ENCODE measurements at regions not wholly inside any gene's neighbourhood (a gene's known extent, or its start where the extent isn't known, plus 50 kb on each side); places are given as distances from the start of the nearest gene placed in this dataset.
"Not testable (repeated sequence)": the region's sequence is repeated elsewhere in the genome, so short reads cannot be mapped to it uniquely, and the experiment has no call there.

GRCh38 chr15:81939604-81940440 lies 106.0 kb downstream of the MEX3B start:
- DNase-seq (ENCODE audit: low spot score): peak; percentile 12

- DNase-seq (ENCODE audit: low spot score): no peak
These were observed 108.6 kb downstream of the MEX3B start for GRCh38 chr15:81937189-81937588.

GRCh38 chr15:81930582-81931369 lies 115.0 kb downstream of the MEX3B start:
- no peak for DNase-seq (ENCODE audit: low spot score)

DNA sequence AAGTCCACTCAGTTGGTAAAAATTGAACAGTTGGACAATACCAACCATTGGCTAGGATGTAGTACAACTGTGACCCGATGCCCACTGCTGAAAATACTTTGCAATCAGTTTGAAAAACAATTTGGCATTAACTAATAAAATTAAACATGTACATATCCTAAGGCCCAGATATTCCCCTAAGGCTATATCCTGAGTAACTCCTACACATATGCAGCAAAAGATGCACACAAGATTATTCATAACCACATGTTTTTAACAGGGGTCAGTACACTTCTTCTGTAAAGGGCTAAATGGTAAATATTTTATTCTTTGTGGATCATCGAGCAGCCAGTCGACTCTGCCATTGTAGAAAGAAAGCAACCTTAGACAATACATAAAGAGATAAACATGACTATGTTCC lies 116.3 kb downstream of the MEX3B start:
- DNase-seq (ENCODE audit: low spot score): no peak

DNA sequence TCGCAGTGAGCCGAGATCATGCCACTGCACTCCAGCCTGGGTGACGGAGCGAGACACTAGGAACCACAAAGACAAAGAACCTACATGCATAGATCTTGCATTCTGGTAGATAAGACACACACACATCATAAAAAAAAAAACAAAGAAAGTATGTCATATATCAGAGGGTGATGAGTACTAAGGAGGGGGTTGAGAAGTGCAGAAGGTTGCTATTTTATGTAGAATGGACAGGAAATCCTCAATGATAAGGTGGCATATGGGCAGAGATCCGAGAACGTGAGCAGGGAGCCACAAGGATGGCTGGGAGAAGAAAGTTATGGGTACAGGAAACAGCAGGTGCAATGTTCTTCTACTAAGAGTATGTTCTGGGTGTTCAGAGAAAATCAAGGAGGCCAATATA lies 118.8 kb downstream of the MEX3B start:
- no peak for DNase-seq (ENCODE audit: low spot score)

- no peak for DNase-seq (ENCODE audit: low spot score)
These were observed 121.1 kb downstream of the MEX3B start for GRCh38 chr15:81924729-81925128.

GRCh38 chr15:81923561-81924350 lies 122.1 kb downstream of the MEX3B start:
- no peak for DNase-seq (ENCODE audit: low spot score)

- no peak for DNase-seq (ENCODE audit: low spot score)
These were observed 123.7 kb downstream of the MEX3B start for GRCh38 chr15:81922143-81922542.

GRCh38 chr15:81921163-81921562 lies 124.7 kb downstream of the MEX3B start:
- DNase-seq (ENCODE audit: low spot score): no peak

- not testable (repeated sequence) for DNase-seq (ENCODE audit: low spot score)
These were observed 127.1 kb downstream of the MEX3B start for GRCh38 chr15:81918767-81919166.

- DNase-seq (ENCODE audit: low spot score): no peak
These were observed 129.4 kb downstream of the MEX3B start for GRCh38 chr15:81916451-81916850.

- no peak for DNase-seq (ENCODE audit: low spot score)
These were observed 129.8 kb downstream of the MEX3B start for GRCh38 chr15:81915990-81916389.

GRCh38 chr15:81914734-81915256 lies 131.0 kb downstream of the MEX3B start:
- no peak for DNase-seq (ENCODE audit: low spot score)

- DNase-seq (ENCODE audit: low spot score): no peak
These were observed 131.5 kb downstream of the MEX3B start for GRCh38 chr15:81914333-81914732.

- DNase-seq (ENCODE audit: low spot score): no peak
These were observed 134.5 kb downstream of the MEX3B start for GRCh38 chr15:81911022-81911971.

DNA sequence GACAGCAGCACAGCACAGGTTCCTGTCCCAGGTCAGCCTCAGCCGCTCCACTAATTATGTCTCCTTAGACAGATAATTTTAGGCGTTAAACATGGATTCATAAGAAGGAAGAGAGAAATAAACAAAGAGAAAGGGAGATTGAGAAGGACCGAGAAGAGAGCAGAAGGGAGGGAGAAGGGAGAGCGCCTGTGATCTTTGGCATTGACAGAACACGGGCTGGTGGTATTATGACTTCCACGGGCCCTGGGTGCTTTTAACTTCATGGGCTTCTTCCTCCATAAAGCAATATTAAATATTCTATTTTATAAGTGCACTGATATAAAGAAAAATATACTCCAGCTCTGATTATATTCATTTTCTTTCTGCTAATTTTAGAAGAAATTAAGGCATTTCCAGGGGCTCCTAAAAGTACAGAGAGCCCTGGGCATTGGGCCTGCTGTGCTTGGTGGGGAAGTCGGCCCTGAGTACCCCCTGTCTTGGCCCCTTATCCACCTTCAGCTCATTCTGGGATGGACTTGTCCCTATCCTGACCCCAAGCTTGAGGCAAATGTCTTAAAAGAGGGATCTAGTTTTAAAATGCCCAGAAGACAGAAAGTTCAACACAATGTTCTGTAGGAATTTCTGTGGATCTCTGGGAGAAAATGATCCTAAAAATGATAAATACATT lies 135.3 kb downstream of the MEX3B start:
- DNase-seq (ENCODE audit: low spot score): no peak

DNA sequence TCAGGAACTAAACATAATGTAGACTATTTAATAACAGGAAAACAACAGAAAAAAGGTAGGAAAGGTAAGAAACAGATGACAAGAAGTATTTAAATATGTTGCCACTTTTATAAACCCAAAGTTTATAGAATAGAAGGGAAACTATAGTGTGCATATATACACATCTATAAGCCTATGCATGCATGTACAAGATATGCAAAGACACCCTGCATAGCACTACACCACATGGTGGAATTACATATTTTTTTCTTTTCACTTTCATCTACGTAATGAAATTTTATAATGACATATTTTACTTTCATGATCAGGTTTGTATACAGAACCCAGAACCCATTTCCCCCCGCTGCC lies 136.8 kb downstream of the MEX3B start:
- DNase-seq (ENCODE audit: low spot score): no peak

DNA sequence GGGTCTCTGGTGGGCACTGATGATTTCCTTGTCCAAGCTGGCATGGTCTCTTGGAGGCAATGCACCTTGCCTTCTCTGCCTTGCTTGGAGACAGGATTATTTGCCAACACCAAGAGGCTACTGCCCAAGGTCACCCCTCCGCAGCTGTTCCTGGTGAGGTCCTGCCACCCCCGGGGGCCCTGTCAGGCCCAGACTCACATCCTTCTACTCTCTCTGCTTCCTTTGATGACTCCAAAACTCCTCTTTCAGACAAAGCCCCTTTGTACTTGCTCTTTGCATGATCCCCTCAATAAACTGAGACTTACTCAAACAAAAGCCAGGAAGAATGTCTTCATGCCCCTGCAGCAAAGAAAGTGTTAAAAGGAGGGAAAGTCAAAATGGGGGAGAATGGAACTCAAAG lies 137.7 kb downstream of the MEX3B start:
- no peak for DNase-seq (ENCODE audit: low spot score)

DNA sequence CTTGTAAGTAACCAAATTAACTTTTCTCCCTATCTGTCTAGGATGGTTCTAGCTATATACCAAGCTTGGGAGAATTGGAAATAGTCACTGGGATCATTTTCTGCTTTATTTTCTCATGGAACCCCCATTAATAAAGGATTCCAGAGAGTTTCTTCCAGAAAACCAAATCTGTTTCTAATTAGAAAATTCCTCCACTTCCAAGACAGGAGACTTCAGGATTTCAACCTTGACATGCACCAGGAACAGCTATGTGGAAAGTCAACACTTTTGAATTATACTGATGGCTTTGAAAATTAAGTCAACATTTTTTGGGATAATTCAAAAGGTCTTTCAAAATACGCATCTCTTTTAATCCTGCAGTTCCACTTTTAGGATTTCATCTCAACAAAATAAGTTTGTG lies 138.3 kb downstream of the MEX3B start:
- DNase-seq (ENCODE audit: low spot score): no peak

GRCh38 chr15:81905889-81906288 lies 139.9 kb downstream of the MEX3B start:
- no peak for DNase-seq (ENCODE audit: low spot score)

- DNase-seq (ENCODE audit: low spot score): no peak
These were observed 144.5 kb downstream of the MEX3B start for GRCh38 chr15:81901319-81901718.

All from HuH-7 (cell line).